ENCODE measurements at regions not wholly inside any gene's neighbourhood (a gene's known extent, or its start where the extent isn't known, plus 50 kb on each side); places are given as distances from the start of the nearest gene placed in this dataset.
A peak's percentile ranks its signal among the peaks of the same experiment; 100 is the strongest.

DNA sequence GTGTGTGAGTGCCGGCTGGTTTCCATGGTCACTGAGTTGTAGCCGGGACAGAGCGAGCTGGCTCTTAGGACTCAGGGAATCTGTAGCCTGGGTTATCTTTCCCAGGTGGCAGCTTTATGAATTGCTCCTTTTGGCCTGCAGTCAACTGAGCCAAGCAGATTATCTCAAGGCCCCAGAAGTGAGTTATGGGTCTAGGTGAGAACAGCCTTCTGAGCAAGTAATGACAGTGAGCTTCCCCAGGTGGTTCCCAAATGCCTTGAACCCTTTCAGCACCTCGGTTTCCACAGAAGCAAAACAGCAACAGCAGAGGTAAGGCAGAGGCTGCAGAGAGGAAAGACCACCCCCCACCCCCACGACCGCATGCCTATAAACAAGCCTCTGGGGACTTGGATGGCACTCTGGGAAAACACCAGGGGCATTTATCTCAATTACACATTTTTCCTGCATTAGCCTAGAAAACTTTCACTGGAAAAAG lies 56.7 kb upstream of the DGKG start:
- Mint-ChIP-seq H3K9me3 (no peaks in the 10 kb centered on the region), H3K27ac (ENCODE audit: low read depth) (no peak overlapping the region), H3K27me3 (peaks cover 78% of the 10 kb centered on the region), H3K4me3 (no peak overlapping the region), H3K36me3 (ENCODE audit: insufficient read depth) (no peaks in the 10 kb centered on the region), H3K4me1 (peaks cover 4% of the 10 kb centered on the region)
- no peak for DNase-seq (ENCODE audit: low spot score in 2 of 2)
- ATAC-seq (replicated peaks; ENCODE audit: extremely low read depth, poor library complexity, severe bottlenecking): no peak

DNA sequence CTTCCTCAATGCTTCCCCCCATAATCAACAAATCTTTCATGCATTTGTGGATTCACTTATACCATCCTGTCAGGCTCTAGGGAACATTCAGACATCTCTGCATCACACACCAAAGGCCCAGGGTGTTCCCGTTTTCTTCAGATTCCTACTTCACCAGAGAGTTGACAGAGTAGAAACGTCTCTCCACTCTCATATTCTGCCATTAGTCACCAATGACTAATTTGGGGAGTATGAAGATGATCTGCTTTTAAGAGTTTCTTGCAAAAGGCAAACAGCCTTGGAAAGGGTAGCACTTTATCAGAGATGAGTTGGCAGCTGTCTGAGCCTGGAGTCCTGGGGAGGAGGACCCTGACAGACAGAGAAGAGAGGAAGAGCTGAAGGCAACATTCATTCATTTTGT lies 55.8 kb upstream of the DGKG start:
- peaks cover 75% of the 10 kb centered on the region for H3K27me3 Mint-ChIP-seq
- no peak overlapping the region for H3K27ac Mint-ChIP-seq (ENCODE audit: low read depth)
- no peak for ATAC-seq (replicated peaks; ENCODE audit: extremely low read depth, poor library complexity, severe bottlenecking)
- H3K4me1 Mint-ChIP-seq: peaks cover 11% of the 10 kb centered on the region
- no peak for DNase-seq (ENCODE audit: low spot score in 2 of 2)
- no peaks in the 10 kb centered on the region for H3K36me3 Mint-ChIP-seq (ENCODE audit: insufficient read depth)
- no peak overlapping the region for H3K4me3 Mint-ChIP-seq
- H3K9me3 Mint-ChIP-seq: no peaks in the 10 kb centered on the region

DNA sequence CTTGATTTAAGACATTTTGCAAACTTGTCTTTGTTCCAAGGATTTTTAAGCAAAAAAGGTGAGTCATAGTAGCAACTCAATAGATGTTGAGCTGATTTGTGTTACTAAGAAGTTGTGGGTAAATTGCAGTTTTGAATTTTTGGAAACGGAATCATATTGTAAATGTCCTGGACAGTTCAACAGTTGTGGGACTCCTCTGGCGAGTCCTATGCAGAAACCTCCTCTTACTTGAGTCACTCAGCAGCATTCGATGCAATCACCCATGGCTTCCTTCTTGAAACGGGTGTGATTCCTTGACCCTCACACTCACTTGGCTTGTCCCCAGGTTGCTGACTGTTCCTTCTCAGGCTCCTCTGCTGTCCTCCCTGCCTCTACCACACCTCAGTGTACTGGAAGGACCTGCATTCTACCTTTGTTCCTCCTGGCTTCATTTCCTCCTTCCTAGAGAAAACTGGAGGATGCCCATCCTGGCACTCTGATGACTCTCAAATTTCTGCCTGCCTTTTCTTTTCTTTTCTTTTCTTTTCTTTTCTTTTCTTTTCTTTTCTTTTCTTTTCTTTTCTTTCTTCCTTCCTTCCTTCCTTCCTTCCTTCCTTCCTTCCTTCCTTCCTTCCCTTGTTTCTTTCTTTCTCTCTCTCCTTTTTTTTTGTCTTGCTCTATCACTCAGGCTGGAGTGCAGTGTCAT lies 52.8 kb upstream of the DGKG start:
- DNase-seq (ENCODE audit: low spot score in 2 of 2): no peak
- ATAC-seq (replicated peaks; ENCODE audit: extremely low read depth, poor library complexity, severe bottlenecking): no peak
- Mint-ChIP-seq H3K9me3 (no peaks in the 10 kb centered on the region), H3K36me3 (ENCODE audit: insufficient read depth) (no peaks in the 10 kb centered on the region), H3K4me3 (no peak overlapping the region), H3K27ac (ENCODE audit: low read depth) (no peak overlapping the region), H3K27me3 (peaks cover 58% of the 10 kb centered on the region), H3K4me1 (peaks cover 11% of the 10 kb centered on the region)

DNA sequence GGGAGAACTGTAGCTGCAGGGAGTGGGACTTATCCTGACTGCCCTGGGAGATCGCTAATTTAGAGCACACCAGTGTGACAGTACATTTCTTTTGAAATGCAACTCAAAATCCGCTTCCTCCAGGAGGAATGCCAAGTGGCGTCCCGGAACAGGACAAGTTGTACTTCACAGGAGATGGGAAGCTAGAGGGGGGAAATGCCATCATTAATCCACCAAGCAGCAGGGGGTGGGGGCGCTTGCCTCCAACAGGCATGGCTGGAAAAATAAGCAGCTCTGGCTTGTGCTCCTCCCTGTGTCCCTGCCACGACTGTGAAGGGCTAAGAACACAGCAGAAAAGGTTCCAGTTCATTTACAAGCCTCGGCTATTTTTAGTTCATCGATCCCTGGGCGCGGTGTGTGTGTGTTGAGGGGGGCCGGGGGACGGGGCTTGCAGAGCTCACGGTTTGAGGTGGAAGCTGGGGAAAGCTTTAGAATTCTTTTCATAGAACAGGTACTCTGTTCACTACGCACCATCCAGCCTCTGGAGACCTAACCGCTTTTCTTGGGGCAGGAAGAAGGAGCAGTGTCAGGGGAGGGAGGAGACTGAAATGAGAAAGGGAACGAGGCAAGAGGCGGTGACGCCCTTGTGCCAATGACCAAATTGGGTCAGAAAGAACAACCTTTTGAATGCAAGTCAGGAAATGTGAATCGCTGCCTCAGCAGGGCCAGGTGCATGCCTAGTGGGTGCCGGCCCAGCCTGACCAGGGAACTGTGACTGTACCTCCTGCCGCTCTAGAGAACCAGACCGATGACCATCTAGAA lies 51.8 kb upstream of the DGKG start:
- Mint-ChIP-seq H3K27me3 (peaks cover 68% of the 10 kb centered on the region), H3K9me3 (no peaks in the 10 kb centered on the region), H3K27ac (ENCODE audit: low read depth) (no peak overlapping the region), H3K36me3 (ENCODE audit: insufficient read depth) (no peaks in the 10 kb centered on the region), H3K4me3 (peak overlapping the region; percentile 45), H3K4me1 (peaks cover 11% of the 10 kb centered on the region)
- ATAC-seq (replicated peaks; ENCODE audit: extremely low read depth, poor library complexity, severe bottlenecking) (no peak), DNase-seq (ENCODE audit: low spot score in 2 of 2) (no peak)

DNA sequence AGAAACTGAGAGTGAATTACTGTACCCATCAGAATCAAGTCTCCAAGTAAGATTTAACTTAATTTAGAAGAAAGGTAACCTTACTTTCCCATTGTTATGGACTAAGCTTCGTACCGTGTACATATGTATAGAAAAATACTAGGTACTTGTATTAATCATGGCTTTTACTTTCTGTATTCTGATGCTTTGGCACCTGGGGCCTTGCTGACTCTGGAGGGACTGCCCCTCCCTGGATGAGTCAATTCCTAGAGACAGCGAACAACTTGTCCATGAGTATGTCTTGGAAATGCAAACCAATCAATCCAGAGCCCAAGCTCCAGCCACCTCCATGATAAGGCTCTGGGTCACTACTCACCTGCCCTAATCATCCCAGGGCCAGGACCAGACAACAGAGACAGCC lies 50.0 kb upstream of the DGKG start:
- Mint-ChIP-seq H3K27me3 (peaks cover 53% of the 10 kb centered on the region), H3K4me1 (peaks cover 11% of the 10 kb centered on the region), H3K36me3 (ENCODE audit: insufficient read depth) (no peaks in the 10 kb centered on the region), H3K27ac (ENCODE audit: low read depth) (no peak overlapping the region), H3K4me3 (no peak overlapping the region), H3K9me3 (no peaks in the 10 kb centered on the region)
- ATAC-seq (replicated peaks; ENCODE audit: extremely low read depth, poor library complexity, severe bottlenecking) (no peak), DNase-seq (ENCODE audit: low spot score in 2 of 2) (no peak)

Data from central memory CD8-positive, alpha-beta T cell (primary cell).